Stimulated activated CD4-positive, alpha-beta T cell treated with anti-CD3 and anti-CD28 coated beads, Interleukin-4, amount 100 ng/mL, for 1 hour (primary cell): ENCODE measurements at regions not wholly inside any gene's neighbourhood (a gene's known extent, or its start where the extent isn't known, plus 50 kb on each side); places are given as distances from the start of the nearest gene placed in this dataset.
"Not testable (repeated sequence)": the region's sequence is repeated elsewhere in the genome, so short reads cannot be mapped to it uniquely, and the experiment has no call there.

Experiments used
- DNase-seq: peaks from one replicate; pipeline ENCODE4 v3.0.0-alpha.2; 2020

DNA sequence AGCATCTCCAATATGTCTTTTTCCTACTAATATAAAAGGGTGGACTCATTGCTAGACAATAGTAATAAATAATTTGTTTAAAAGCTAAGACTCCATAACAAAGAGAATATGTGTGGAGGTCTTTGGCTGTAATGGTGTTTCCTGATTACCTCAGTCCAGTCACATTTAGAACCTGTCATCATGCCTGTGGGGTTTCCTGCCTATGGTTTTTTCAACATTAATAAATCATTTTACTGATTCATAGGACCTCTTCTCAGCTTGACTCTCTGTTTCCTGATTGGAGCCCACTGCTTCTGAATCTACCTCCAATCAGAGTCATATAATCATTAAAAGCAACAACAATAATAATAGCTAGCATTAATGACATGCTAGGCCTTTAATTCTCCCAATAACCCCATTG is 52.4 kb upstream of the GNAI1 start:
- no peak for DNase-seq

DNA sequence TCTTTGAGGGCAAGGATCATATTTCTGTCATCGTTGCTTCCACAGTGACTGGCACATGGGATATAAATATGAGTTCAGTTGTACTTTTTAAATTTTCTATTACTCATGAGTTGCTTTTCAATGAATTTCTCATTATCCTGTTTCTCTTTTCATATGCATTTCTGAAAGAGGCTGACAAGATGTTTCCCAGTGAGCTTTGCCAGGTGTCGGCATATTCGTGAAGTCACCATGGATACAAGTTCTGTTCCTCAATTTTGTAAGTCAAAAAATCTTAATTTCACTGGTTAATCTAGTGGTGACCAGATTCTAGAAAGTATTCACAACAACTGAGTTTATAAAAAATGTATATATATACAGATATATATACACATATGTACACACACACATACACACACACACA is 55.7 kb upstream of the GNAI1 start:
- no peak for DNase-seq

DNA sequence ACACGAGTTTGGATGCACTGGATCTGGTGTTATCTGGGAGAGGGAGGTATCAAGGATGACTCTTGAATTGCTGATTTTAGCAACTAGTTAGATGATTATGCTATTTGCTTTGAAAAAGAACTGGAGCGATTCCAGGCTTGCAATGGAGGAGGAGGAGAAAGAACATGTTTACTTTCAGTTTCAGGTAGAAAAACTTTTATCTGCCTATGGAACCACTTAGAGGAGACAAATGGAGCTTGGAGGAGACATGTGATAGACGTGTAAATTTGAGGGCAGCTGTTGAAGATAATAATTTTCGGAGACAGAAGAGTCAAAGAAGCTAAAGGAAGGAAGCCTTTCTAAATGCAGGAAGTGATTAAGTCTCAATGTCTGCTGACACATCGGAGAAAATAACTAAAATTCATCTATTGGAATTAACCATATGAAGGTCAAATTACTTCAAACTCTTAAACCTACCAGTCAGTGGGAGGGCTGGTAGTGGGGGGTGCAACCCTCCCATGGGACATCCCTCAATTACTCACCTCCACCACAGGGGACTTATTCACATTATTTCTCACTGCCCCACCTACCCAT is 56.4 kb upstream of the GNAI1 start:
- peak; percentile 11 for DNase-seq

DNA sequence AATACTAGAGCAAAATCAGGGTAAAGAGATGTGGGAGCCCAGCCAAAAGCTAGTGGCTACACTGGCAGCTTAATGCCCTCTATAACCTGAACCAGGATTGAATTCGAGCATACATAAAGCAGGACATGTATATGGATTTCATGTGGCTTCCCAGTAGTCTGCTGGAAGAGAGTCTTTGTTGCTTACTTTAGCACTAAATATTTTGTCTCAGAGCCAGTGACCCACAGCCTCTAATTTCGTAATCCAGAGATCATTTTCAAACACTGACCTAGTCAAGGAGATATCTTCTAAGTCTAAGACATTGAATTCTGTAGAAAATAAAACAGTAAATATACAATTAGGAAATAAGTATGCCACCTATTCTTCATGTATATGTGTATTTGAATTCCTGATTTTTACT is 64.2 kb upstream of the GNAI1 start:
- no peak for DNase-seq

DNA sequence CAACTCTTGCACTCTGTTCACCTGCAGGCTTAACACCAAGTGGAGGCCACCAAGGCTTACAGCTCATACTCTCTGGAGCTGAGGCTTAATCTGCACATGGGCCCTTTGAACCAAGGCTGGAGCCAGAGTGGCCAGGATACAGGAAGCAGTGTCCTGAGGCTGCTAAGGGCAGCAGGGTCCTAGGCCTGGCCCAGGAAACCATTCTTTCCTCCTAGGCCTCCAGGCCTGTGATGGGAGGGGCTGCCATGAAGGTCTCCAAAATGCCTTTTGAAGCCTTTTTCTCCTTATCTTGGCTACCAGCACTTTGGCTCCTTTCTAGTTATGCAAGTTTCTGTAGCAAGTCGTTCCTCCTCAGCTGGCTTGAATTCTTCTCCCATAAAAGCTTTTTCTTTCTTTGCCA is 68.0 kb upstream of the GNAI1 start:
- DNase-seq: no peak

DNA sequence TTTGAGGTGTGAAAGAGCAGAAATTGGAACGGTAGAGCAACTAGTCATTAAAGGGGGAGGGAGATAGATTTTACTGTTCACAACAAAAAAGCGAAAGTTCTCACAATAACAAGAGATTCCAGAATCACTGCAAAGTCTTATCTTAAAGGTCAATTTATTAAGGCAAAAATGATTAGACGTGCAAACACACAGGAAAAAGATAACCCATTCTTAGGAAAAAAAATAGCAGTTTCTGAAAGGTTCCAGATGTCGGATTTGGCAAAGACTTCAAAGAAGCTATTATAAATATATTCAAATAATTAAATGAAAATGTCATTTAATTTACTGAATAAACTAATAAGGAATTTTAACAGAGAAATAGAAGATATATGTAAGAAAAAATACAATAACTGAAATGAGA is 70.8 kb upstream of the GNAI1 start:
- no peak for DNase-seq

DNA sequence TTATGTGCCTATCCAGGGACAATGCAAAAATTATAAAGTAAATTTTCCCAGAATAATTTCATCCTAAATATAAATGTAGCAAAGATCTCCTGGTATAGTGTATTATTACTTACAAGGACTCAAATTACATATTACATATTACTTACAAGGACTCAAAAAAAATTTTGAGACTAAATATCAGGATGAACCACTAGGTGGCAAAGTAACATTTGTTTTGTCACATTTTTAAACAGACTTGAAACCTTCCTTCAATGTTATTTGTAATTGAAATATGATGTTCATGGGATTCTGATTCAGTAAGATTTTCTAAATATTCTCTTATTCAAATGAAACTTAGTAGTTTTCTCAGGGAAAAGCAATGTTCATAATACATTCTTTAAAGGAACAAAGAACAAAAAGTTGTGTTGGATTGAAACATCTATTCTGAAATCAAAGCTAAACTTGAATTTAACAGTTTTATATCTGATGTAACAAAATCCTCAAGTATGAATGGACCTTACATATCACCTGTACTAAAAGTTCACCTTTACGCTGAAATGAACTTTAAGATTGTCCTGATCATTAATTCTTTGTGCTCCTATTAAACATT is 74.3 kb upstream of the GNAI1 start:
- DNase-seq: no peak

DNA sequence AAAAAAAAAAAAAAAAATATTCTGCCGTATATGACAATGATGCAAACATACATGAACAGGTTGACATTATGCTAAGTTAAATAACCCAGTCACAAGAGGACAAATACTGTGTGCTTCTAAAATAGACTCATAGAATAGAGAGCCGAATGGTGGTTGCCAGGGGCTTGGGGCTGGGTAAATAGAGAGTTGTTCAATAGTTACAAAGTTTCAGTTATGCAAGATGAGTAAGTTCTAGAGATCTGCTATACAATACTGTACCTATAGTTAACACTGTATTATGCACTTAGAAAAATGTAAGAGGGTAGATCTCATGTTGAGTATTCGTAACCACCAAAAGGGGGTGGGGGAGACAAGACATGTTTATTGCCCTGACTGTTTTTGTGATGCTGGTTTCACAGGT is 77.1 kb upstream of the GNAI1 start:
- DNase-seq: no peak

DNA sequence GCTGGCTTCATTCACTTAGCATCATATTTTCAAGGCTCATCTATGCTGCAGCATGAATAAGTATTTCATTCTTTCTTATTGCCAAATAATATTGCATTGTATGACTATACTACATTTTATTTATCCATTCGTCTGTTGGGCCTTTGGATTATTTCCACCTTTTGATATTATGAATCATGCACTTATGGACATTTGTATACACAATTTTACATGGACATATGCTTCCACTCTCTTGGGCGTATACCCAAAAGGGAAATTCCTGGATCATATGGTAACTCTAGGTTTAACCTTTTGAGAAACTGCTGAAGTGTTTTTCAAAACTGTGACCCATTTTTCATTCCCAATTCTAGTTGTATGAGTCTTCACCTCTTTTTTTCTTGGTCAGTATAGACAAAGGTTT is 80.3 kb upstream of the GNAI1 start:
- no peak for DNase-seq

DNA sequence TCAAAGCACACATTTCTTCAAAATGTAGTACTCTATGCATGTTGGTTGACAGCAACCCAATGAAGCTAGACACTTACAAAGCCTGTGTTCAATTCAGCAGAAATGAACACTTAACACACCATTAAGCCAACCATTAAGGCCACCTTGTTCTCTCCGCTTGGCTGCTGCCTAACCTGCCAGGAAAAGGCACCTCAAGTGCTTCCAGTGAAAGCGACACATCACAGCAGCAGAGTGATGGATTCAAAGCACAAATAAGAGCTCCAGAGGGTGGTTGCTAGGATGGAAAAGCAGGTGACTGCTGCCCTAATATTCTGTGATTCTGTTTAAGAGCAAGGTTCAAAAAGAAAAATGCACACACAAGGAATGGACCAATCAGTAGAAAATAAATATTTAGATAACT is 81.5 kb upstream of the GNAI1 start:
- no peak for DNase-seq

DNA sequence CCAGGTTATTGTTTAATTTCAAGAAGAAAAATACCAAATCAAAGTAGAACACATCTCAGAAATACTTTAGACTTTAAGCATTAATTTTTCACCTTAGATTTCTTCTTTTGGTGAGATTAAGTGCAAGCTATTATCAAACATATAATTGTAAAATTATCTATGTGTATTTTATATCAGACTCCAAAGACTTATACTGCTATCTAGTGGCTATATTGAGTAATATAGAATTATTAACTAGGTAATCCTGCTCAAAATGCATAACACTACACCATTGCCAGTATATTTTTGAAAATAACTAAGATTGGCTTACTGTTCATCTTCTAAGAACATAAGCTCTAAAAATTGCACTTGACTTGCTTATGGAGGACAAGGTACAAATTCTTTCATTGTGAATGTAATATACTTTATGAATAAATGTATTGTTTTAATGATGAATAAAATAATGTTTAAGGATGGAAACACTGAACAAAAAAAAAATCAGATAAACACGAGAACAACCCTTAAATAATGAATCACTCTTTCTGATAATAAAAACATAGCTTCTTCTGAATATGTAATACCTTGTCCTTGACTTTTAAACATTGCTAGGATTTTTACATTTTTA is 86.7 kb upstream of the GNAI1 start:
- DNase-seq: no peak

DNA sequence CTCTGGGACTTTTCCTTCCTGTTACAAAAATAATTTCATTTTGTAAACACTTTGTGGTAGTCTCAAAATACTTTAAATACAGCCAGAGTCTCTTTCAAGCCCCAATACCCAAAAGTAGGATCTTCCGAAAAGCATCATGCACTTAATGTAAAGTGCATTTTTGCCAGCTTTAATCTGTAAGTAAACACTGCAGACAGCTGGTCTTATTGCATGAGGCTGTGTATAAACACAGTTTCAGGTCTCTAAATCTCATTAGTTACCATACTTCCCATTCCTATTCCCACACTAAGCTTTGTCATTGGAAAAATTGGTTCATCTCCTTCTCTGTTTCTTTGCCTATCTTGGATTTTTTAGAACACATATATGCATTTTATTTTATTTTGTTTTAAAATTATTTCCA is 87.6 kb upstream of the GNAI1 start:
- no peak for DNase-seq

DNA sequence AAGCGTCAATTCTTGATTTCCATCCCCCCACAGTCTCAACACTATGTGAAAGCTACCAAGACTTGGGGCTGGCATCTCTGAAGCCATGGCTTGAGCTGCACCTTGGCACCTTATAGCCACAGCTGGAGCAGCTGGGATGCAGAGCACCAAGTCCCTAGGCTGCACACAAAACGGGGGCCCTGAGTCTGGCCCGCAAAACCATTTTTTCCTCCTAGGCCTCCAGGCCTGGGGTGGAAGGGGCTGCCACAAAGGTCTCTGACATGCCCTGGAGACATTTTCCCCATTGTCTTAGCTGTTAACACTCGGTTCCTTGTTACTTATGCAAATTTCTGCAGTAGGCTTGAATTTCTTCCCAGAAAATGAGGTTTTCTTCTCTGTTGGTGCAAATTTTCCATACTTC is 89.8 kb upstream of the GNAI1 start:
- no peak for DNase-seq

DNA sequence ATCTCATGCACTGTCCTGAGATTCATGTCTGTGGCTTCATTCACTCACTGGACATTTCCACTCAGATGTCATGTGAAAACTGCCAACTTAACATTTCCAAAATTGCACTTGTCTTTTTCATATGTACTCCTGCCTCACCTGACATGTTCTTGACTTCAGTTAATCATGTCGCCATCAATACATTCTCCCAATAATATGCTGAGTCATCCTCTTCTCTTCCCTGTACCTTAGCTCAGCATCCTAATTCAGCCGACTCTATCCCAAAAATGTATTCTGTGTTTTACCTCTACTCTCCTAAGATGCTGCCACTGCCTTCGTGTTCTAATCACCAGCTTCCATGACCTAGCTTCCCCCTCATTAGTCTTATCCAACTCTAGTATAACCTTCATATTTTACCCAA is 93.9 kb upstream of the GNAI1 start:
- no peak for DNase-seq

DNA sequence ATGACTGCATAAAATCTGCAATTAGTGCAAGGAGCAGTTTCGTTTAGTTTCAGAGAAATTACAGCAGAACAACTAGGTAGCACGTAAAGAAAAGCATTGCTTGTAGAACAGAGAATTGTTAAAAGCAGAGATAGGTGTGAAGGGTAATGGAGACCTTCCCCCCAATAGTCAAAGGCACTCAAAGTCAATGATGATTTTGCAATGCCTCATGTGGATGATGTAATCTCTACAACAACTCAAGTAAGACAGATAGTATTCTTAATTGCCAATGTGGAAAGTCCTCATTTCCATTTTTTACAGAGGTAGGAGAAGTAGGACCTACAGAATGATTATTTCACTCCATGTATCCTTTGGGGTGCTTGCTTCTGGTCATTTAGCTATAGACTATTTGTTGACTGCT is 94.3 kb upstream of the GNAI1 start:
- no peak for DNase-seq

DNA sequence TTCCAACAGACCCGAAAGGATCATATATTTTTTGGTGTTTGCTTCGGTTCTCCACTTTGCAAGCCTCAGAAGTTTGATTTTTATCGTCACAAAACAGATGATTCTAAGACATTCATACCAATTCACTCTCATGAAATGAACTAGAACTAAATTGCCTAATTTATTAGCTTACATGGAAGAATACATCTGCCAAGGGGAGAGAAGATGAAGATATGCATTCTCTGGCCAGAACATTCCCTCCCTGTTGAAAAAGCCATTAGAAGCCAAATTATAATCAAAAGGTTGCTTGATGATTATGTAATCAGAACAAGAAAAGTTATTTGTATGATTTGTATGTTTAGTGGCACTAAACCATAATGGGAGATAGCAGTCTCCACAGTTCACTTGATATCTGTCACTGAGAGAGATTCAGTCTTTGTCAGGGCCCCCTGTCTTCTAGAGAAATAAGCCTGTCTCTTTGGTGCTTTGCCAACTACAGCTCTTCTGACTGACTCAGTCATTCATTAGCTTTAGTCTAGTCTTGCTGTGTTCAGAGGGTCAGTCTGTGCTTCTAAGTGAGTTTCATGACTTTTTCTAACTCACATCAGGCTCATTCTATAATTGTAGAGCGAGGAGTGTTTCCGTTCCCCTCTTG is 95.3 kb upstream of the GNAI1 start:
- no peak for DNase-seq

DNA sequence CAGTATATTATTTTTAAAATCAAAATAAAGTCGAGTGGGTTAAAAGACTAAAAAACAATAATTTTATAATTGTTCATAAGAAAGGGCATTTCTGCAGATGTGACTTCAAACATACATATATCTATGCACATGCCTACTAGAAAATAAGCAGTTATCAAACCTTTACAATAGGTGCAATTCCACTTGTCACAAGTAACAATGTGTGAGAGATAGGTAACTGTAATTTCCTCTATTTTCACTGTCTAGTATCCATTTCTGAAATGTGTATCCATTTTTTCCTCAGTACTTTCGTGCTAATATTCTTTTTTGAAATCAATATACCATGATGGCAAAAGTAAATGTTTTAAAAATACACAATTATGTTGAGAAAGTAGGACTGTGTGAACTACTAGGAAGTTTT is 96.9 kb upstream of the GNAI1 start:
- DNase-seq: no peak

DNA sequence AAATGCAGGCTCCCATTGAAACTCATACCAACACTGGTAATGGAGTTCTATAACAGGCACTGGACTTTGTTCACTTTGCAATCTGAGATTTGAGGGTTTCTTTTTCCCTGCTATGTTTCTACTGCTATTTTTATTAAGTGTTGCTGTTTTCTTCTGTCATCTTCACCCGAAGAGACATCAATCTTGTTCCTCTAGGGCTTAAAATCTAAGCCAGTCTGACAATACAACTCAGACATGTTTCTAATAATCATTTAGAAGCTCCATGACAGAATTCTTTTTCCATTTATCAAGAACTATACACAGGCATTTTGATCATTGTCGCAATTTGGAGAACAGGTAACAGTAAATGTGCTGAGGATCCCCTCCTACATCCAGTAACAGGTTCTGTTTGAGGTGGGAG is 98.5 kb upstream of the GNAI1 start:
- no peak for DNase-seq

DNA sequence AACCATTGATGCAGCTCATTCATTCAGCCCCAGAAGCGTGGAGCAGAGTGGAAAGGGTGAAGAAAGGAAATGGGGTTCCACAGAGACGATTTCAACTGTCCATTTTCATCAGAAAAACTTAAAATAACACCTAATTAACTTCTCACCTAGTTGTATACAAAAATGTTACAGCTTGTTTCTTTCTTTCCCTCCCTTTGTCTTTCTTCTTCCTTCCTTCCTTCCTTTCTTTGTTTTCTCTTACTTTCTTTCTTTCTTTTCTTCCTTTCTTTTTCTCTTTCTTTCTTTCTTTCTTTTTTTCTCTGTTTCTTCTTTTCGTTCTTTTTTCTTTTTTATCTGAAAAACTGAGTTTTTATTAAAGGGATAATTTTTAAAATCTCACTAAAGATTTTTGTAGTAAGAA is 105.9 kb upstream of the GNAI1 start:
- no peak for DNase-seq

DNA sequence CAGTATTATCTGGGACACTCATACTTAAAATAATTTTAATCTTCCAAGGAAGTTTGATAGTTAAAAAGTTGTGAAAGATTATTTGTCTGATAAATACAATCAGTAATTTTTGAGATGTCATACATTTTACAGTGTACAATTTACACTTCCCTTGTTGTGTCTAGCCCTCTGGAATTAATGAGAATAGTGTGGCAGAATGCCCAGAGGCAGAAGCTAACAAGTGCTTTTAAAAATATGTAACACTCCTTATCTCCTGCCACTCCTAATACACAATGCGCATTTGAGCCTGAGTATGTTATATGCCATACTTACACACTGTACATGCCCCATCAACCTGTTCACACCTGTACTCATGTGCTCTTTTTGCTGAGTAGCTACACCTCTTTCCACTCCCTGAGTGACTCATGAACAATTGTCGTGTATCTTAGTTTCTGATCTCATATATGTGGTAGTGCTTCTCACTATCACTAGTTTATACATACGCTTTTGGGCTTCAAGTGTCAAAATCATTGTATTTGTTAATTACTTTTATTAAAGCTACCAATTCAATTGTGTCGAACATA is 106.9 kb upstream of the GNAI1 start:
- no peak for DNase-seq

DNA sequence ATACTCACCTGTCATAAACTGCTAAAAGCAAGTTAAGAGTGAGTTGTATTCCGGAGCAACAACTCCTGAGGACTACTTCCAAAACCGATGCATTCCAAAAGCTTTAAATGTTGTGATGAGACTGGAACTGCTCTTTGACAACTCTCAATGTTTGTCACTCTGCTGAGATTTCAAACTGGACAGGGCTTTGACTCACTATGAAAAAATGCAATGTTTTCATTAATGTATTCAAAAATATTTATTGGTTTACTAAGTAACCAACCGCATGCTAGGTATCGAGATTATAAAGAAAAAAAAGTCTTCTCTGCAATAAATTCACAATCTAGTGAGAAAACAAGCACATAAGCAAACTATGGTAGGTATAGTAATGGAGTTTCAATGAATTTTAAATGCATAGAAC is 107.9 kb upstream of the GNAI1 start:
- DNase-seq: no peak

DNA sequence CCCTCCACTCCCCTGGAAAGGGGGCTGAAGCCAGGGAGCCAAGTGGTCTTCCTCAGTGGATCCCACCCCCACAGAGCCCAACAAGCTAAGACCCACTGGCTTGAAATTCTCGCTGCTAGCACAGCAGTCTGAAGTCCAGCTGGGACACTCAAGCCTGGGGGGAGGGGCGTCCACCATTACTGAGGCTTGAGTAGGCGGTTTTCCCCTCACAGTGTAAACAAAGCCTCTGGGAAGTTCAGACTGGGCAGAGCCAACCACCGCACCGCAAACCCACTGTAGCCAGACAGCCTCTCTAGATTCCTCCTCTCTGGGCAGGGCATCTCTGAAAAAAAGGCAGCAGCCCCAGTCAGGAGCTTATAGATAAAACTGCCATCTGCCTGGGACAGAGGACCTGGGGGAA is 114.4 kb upstream of the GNAI1 start:
- not testable (repeated sequence) for DNase-seq

DNA sequence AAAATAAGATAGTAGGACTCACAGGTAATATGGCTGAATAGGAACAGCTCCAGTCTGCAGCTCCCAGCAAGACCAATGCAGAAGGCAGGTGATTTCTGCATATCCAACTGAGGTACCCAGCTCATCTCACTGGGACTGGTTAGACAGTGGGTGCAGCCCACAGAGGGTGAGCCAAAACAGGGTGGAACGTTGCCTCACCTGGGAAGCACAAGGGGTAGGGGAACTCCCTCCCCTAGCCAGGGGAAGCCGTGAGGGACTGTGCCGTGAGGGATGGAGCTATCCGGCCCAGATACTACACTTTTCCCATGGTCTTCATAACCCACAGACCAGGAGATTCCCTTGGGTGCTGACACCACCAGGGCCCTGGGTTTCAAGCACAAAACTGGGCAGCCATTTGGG is 114.8 kb upstream of the GNAI1 start:
- not testable (repeated sequence) for DNase-seq
